Hematopoietic multipotent progenitor cell treated with erythropoietin and hydrocortisone succinate and interleukin-3 and kit ligand, for 15 days (in vitro differentiated cells): ENCODE measurements at regions not wholly inside any gene's neighbourhood (a gene's known extent, or its start where the extent isn't known, plus 50 kb on each side); places are given as distances from the start of the nearest gene placed in this dataset.
A peak's percentile ranks its signal among the peaks of the same experiment; 100 is the strongest.

Experiments
- DNase-seq: peaks from one replicate; pipeline ENCODE4 v3.0.0-alpha.2; 2015; ENCODE audit warnings: low spot score

DNA sequence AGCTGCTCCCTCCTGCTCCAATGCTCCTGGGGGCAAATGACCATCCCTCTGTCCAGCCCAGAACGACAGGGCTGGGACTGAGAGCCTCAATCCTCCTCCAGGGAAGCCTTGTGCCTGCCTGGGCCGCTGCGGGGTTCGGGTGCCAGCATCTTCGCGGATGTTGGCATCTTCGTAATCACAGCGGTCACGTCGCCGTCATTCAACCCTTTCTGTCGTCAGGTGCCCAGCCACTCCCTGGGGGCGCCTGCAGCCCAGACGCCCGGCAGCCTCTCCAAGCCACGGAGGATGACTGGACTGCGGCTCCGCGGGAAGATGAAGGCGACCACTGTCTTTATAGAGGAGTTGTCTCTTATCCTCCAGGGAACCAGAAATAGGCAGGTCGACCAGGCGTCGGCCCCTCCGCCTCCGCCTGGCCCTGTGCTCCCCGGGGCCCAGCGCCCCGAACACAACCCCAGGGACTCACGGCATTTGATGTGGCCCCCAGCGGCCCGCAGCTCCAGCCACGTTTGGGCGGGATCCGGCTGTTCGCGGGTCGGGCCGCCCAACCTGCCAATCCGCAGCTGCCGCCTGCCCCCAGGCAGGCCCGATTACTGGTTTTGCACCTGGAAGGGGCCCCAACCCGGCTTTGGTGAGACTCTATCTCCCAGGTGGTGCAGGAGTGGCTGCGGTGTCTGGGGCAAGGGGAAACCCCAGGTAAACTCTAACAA, 113.9 kb downstream of the THNSL2 start:
- no peak for DNase-seq

DNA sequence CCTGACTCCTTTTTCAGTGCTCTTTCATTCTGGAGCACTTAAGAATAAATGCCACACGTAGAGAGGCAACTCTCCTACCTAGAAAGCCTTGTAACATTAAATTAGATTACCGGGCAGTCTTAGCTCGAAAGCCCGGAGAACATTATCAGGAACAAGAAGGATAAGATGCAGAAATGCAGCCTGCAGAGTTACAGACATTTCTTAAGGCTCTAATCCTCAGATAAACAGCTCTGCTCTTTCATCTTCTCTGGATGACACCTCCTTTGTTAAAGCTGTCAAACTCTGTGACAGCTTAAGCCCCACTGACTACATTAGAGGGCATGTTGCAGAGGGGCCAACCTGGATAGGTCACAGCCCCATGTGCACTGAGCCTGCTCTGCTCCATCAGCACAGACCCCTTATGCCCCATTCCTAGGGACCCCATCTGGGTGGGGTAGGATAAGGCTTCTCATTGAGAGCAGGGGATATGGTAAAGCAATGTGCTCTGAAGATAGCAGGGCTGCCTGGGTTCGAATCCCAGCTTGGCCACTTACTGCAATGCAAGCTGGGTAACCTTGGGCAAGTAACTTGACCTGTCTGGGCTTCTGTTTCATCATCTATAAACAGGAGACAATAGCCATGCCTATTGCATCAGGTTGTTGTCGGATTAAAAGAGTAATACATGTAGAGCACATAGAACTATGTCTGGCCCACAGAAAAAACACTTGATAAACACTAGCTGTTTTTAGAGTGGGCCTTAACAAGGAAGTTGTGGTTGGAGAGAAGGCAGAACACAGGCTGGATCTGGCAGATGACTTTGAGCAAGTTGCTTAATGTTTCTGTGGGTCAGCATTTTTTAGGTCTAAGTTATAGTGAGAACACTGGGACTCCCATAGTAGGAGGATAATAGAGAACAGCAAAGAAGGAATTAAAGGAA, 111.4 kb downstream of the THNSL2 start:
- DNase-seq, result no peak

DNA sequence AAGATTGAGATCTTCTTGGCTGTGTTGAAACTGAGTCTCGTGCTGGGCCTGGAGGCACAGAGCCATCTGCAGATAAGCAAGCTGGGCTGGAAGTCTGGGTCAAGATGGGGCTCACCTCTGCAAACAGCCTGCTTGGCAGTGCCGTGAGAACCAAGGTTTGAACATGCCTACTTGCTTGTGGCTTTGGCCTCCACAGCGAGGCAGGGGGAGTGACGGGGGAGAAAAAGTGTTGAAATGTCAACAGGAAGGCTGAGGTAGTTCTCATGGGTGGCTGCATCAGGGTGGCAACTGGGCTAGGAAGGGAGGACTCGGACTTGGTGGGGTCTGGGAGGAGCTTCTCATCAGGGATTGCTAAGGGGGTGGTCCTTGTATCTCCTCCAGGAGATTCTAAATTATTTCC, 99.7 kb downstream of the THNSL2 start:
- no peak for DNase-seq

DNA sequence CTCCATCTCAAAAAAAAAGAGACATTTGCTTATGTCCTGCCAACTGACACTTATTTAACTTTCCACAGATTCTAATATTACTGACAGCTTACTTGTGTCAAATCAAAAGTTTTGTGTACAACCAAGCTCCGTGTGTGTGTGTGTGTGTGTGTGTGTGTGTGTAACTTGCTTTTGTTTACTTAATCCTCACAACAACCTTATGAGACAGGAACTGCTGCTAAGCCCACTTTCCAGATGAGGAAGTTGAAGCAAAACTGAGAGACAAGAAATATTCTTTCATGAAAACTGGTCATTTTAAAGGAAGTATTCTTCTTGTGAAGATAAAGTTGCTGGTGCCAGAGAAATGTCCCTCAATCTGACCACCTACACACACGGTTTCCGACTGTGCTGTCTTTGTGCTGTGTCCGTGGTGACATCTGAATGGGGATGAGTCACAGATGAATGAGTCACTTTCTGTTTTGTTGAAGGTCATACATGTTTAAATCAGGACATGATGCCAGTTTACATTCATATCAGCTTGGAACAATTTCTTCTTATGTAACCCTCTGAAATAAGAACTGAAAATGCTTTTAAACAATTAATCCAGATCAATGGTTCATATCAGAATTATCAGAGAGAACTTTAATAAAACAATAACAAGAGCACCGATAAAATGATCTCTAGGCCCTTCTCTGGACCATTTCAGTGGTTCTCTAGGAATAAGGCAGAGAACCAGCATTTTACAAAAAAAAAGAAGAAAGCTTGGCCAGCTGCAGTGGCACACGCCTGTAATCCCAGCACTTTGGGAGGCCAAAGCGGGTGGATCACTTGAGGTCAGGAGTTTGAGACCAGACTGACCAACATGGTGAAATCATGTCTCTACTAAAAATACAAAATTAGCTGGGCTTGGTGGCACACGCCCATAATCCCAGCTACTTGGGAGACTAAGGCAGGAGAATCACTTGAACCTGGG, 95.5 kb downstream of the THNSL2 start:
- DNase-seq, result peak; percentile 6

DNA sequence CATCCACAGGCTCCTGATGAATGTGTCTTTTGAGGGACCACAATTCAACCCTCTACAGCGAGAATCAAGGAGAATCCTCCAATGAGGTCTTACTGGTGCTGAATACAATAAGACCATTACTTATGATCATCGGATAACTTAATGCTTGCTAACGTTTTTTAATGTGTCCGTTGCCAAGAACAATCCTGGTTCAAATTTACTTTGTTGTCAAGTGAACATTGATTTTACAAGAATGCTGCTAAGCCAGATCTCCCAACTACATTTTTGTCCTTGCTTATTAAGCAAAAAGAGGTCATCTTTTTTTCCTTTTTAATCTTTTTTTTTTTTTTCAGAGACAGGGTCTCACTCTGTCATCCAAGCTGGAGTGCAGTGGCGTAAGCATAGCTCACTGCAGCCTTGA, 93.7 kb downstream of the THNSL2 start:
- no peak for DNase-seq

DNA sequence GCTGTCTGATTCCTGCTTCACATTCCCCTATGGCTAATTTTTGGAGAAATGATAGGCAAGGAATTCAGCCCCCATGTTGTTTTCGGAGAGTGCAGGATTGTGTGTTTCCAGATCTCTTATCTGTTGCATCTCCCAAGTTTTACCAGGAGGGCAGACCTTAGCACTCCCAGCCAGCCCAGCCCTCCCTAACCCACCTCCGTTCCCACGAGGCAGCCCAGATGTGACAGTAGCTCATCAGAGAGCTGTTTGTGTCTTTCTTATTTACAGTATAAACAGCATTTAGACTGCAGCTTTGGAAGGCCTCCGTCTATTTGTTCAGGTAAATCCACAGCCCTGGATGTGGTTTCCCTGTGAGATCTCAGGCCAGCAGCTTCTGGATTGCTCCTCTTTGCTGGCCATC, 91.6 kb downstream of the THNSL2 start:
- no peak for DNase-seq

DNA sequence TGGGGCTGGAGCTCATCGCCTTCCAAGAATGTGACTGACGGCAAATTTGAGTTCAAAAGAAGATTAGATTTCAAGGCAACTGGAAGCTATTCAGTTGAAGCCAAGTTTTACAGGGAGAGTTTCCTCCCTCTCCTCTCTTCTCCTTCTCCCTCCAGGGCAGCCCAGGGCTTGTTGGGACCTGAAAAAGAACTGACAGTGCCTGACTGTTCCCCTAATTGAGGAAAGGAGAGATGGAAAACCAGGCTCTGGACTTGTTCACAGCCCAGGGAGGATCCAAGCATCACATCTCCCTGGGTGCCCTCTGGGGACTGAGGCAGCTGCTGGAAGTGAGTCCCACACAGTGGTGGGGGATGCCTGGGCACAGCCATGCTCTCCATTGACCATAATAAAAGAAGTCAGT, 88.1 kb downstream of the THNSL2 start:
- DNase-seq, result no peak

DNA sequence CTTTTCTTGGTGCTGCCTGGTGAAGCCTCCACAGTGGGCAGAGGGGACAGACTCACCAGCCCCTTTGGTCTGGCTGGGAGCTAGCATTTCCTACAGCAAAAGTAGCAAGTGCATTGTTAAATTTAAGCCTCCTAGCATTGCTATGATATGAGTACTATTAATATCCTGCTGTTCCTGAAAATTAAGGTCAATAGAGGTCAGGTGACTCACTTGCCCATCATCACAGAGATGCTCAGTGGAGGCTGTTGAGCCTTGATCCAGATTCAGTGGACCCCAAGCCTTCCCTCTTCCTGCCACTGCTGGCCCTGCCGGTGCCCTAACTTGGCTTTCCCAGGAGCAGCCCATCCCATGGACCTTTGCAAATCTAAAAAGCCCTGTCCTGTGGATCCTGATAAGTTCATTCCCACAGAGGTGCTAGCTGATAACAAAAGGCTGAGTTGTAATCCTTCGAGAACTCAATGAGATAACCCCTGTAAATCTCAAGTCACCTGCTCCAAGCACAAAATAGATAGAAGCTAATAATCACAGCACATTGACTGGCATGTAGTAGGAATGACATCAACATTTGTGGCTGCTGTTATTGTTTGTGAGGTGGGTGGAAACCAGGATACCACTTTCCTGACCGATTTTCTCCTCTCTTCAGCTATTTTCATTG, 84.4 kb downstream of the THNSL2 start:
- DNase-seq, result no peak

DNA sequence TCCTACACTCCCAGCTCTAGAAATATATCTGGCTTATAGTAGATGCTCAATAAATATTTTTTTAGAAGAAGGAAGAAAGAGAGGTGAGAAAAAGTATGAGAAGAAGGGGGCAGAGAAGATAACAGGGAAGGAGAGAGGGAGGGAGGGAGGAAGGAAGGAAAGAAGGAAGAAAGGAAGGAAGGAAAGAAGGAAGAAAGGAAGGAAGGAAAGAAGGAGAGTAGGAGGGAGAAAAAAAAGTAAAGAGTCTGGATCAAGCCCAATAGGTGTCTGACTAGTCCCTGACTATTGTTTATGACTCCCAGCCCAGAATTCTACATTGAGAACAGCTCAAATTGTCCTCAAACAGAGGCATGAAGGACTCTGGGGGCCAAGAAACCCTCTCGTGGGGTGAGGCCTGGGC, 83.9 kb downstream of the THNSL2 start:
- DNase-seq, result no peak

DNA sequence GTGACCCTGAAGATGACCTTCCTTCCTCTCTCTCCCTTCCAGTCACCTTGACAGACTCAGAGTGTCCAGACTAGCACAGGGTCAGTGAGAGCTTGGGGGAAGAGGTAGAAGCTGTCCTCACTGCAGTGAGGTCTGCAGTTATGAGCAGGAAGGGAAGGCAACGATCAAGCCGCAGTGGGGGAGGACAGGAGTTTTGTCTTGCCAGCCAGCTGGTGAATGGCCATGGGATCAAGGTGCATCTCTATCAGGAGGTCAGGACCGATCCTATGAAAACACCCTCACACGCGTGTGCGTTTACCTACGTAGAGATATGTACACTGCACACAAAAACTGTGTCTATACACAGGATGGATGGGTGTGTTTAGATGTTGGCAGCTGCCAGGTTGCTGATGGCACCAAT, 83.2 kb downstream of the THNSL2 start:
- no peak for DNase-seq

DNA sequence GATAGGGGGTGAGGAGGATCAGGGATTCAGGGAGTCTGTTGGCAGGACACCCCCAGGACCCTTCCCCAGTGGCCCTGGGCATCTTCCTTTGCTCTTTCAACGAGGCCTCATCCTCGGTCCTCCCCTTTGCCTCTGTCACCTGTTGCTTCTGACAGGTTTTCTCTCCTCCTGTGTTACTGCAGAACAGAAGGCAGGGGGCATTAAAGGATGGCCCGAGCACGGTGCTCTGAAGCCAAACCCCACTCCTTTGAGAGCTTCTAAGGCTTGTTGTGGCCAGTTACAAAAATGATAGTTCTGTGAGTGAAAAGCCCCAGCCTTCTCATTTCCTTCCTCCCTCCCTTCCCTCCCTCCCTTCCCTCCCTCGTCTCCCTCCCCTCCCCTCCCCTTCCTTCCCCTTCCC, 82.5 kb downstream of the THNSL2 start:
- DNase-seq, result no peak

DNA sequence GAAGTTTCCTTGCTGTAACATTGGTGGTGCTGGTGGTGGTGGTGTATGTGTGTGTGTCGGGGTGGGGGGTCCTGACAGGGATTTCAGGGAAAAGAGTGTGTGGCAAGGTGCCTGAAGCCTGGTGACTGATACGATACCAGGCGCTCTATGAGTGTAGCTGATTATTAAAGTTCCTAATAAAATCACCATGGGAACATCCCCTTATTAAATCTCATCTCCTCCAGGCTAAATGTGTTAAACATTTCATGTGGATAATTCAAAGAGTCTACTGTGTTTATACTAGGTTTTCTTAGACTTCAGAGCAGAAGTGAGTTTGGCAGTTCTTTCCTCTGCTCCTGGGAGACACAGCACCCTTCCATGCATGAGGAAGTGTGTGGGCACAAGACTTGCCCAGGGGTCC, 82.0 kb downstream of the THNSL2 start:
- no peak for DNase-seq

DNA sequence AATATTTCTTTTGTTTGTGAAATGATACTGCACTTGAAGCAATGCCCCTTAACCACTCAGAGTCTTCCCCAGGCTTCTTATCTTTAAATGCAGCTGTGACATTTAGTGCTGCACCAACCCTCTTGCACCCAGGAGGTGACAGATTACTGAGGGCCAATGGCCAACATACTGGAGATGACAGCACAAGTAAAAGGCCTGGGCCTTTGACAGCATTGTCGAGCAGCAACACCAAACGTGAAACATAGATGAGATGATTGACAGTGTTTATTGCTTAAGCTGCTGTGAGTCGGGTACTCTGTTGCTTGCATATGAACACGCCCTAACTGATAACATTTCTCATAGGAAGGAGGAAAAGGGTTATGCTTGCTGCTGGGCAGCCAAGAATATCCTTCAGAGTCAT, 80.3 kb downstream of the THNSL2 start:
- DNase-seq, result peak; percentile 95

DNA sequence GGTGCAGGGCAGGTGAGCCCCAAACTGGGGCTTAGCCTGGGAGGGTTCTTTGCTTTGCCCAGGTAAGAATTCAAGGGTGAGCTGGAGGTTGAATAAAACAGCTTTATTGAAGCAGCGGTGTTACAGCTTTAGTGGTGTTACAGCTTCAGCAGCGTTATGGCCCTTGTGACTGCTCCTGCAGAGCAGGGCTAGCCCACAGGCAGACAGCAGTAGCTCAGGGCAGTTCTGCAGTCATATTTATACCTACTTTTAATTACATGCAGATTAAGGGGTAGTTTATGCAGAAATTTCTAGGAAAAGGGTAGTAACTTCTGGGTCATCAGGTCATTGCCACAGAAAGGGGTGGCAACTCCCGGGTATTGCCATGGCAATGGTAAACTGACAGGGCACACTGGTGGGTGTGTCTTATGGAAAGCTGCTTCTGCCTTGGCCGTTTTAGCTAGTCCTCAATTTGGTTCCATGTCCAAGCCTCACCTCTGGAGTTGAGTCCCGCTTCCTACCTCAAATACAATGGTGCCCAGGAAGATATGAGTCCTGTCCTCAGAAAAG, 78.2 kb downstream of the THNSL2 start:
- peak; percentile 73 for DNase-seq

DNA sequence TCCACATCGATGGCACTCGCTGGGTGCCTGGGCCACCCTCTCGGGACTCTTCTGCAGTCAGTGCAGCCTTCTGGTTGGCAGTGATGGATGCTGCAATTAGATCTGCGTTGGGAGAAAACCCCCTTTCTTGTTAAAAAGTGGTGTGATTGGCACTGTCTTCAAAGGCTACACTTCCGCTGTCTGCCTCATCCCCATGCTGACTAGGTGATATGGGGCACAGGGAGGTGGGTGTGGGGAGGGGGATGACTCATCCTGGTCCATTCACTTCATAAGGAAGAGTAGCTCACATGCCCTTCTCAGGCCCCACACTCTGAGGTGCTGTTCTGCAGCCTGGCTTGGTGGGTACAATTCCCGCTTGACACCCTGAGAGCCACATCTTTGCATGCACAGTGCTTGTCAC, 77.4 kb downstream of the THNSL2 start:
- DNase-seq, result peak; percentile 12

DNA sequence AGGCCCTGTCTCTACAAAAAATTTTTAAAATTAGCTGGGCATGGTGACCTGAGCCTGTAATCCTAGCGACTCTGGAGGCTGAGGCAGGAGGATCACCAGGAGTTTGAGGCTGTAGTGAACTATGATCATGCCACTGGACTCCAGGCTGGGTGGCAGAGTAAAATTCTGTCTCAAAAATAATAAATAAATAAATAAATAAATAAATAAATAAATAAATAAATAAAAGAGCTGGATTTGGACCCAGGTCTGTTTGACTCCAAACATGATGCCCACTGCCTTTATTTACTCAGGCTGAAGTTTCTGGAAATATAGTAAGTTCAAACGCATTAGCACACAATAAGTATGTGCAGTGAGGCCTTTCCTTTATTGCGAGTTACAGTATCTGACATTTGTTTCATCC, 75.0 kb downstream of the THNSL2 start:
- DNase-seq, result no peak

DNA sequence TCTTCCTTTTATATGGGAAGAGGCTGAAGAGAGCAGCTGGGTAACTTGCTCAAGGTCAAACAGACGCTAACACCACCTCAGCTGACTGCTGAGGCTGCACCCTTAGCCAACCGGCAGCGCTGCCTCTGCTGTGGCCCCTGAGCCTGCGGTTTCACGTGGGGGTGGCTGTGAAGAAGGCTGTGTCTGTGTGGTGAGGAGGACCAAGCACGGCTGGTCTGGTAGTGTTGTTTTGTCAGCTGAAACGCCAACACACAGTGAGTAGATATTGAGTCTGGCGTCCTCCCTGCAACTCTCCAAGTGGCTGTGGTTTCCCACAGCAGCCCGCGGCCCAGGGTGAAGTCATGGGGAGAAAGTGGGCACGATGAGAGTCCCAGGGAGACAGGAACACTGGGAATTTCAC, 69.6 kb downstream of the THNSL2 start:
- DNase-seq, result no peak

DNA sequence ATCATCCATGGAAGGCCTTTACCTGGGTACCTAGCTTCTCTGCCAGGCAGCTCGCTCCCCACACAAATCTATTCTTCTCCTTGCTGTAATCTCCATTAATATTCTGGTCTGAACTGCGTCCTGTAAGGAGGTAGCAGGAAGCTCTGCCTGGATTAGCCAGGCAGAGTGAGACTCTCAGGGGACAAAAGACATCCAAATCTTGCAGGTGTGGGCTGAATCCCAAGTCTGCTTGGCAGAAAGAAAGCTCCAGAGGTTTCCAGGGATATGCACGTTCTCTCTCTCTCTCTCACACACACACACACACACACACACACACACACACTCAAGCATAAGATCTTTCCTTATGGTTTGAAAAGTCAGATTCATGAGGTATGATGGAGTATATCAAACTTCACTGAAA, 66.5 kb downstream of the THNSL2 start:
- no peak for DNase-seq
